SU-DHL-6 (cell line): ENCODE measurements at regions not wholly inside any gene's neighbourhood (a gene's known extent, or its start where the extent isn't known, plus 50 kb on each side); places are given as distances from the start of the nearest gene placed in this dataset.

Experiments
- H2AFZ ChIP-seq: fragments of 200-600 bp; sonication (generic); 2 replicates; pipeline ENCODE4 v1.6.1; 2014; ENCODE audit warnings: low read depth, mild to moderate bottlenecking, moderate library complexity, mixed read lengths, antibody characterized with exemption, low read length; ENCODE audit not compliant: severe bottlenecking
- H3F3A ChIP-seq: fragments of 200-600 bp; shearing (Covaris generic); 2 replicates; pipeline ENCODE4 v1.6.0; 2016; ENCODE audit warnings: antibody characterized with exemption, mild to moderate bottlenecking; ENCODE audit not compliant: insufficient read depth
- H3K27ac ChIP-seq: fragments of 200-600 bp; sonication (generic); 2 replicates; pipeline ENCODE4 v1.5.1; 2016; ENCODE audit warnings: low read depth, mild to moderate bottlenecking, low read length, moderate library complexity, mixed read lengths
- H3K27me3 ChIP-seq: fragments of 200-600 bp; sonication (generic), shearing (Covaris generic); 2 replicates; pipeline ENCODE4 v1.6.0; 2014; ENCODE audit warnings: mild to moderate bottlenecking, low read length
- H3K36me3 ChIP-seq: fragments of 200-600 bp; sonication (generic); 2 replicates; pipeline ENCODE4 v1.6.1; 2014; ENCODE audit warnings: mild to moderate bottlenecking, low read length, mixed read lengths
- H3K4me2 ChIP-seq: fragments of 300-600, 200-600 bp; shearing (Covaris generic), sonication (generic); 2 replicates; pipeline ENCODE4 v1.6.0; 2014; ENCODE audit warnings: low read length, low read depth, mild to moderate bottlenecking; ENCODE audit not compliant: poor library complexity, severe bottlenecking
- H3K4me3 ChIP-seq: fragments of 200-600 bp; sonication (generic); 2 replicates; pipeline ENCODE4 v1.5.1; 2014; ENCODE audit warnings: antibody characterized with exemption, low read length, mild to moderate bottlenecking, mixed read lengths; ENCODE audit not compliant: insufficient read depth, poor library complexity, severe bottlenecking
- H3K79me2 ChIP-seq: fragments of 200-600 bp; sonication (generic); 2 replicates; pipeline ENCODE4 v1.6.1; 2014; ENCODE audit warnings: mild to moderate bottlenecking, low read length, moderate library complexity; ENCODE audit not compliant: insufficient read depth
- H3K9ac ChIP-seq: fragments of 200-600 bp; sonication (generic); 2 replicates; pipeline ENCODE4 v1.7.0; 2014; ENCODE audit warnings: mild to moderate bottlenecking, low read length
- H3K9me2 ChIP-seq: fragments of 200-600 bp; sonication (generic); replicated peaks from 2 replicates; pipeline ENCODE4 v1.6.1; 2014; ENCODE audit warnings: low read length; ENCODE audit not compliant: insufficient read depth
- H3K9me3 ChIP-seq: fragments of 200-600 bp; sonication (generic); 2 replicates; pipeline ENCODE4 v1.6.1; 2014; ENCODE audit warnings: low read length, mixed read lengths; ENCODE audit not compliant: insufficient read depth
- H4K20me1 ChIP-seq: fragments of 200-600 bp; sonication (generic); 2 replicates; pipeline ENCODE4 v1.6.1; 2014; ENCODE audit warnings: low read depth, mild to moderate bottlenecking, antibody characterized with exemption, low read length, moderate library complexity, mixed read lengths
- EZH2phosphoT487 ChIP-seq: fragments of 200-600 bp; sonication (generic), shearing (Covaris generic); conservative IDR thresholded peaks from 2 replicates; pipeline ENCODE4 v1.6.1; 2018; ENCODE audit warnings: mild to moderate bottlenecking, antibody characterized with exemption, low read length, moderate library complexity, mixed read lengths
- TF ChIP-seq, protein P1 (sequence below): fragments of 200-600 bp; sonication (generic); IDR thresholded peaks from one replicate; pipeline ENCODE4 v1.5.1; 2017; ENCODE audit warnings: antibody characterized with exemption, mild to moderate bottlenecking, low read length, moderate library complexity; ENCODE audit not compliant: insufficient read depth, poor library complexity, severe bottlenecking

DNA sequence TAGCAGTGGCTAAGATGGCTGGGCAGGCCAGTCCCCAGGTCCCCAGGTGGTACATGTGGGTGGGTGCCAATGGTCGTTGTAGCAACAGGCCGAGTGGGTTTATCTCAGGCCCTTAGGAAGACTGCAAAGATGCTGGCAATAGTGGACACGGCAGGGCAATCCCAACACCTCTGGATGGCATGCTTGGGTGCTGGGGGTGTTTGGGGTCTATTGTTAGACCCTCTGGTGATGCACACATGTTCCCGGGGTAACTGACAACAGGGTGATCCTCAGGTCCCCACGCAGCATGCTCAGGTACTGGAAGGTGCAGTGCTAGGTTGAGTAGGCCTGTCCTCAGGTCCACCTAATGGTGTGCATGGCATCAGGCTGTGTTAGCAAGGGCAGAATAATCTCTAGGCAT, 267.5 kb downstream of the ANKRD50 start:
- H3K4me3 ChIP-seq = no peak overlapping the region

DNA sequence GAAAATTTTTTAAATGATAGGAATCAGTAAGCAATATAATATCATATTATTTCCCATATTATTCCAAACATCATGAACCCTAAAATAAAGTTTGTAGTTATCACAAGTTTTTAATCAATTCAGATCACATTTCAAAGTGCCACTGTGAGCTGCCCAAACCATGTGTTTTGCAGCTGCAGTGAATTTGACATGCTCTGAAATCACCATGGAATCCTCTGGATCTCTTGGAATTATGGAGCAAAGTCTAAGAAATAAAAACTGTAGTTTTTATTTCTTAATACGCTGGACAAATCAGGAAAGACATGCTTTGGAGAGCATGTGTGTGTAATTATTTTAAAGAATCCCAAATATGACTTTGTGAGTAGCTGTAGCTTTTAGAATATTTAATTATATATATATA, 262.7 kb downstream of the ANKRD50 start:
- no peaks in the 10 kb centered on the region for H4K20me1 ChIP-seq
- H3F3A ChIP-seq = no peaks in the 10 kb centered on the region
- H3K9me2 ChIP-seq = no peaks in the 10 kb centered on the region
- H3K79me2 ChIP-seq = no peaks in the 10 kb centered on the region
- H3K4me3 ChIP-seq = no peak overlapping the region
- H3K9ac ChIP-seq = no peak overlapping the region
- no peaks in the 10 kb centered on the region for H3K36me3 ChIP-seq
- H3K4me2 ChIP-seq = no peak overlapping the region
- no peak overlapping the region for H2AFZ ChIP-seq
- H3K9me3 ChIP-seq = no peaks in the 10 kb centered on the region
- TF ChIP-seq, protein P1, sequence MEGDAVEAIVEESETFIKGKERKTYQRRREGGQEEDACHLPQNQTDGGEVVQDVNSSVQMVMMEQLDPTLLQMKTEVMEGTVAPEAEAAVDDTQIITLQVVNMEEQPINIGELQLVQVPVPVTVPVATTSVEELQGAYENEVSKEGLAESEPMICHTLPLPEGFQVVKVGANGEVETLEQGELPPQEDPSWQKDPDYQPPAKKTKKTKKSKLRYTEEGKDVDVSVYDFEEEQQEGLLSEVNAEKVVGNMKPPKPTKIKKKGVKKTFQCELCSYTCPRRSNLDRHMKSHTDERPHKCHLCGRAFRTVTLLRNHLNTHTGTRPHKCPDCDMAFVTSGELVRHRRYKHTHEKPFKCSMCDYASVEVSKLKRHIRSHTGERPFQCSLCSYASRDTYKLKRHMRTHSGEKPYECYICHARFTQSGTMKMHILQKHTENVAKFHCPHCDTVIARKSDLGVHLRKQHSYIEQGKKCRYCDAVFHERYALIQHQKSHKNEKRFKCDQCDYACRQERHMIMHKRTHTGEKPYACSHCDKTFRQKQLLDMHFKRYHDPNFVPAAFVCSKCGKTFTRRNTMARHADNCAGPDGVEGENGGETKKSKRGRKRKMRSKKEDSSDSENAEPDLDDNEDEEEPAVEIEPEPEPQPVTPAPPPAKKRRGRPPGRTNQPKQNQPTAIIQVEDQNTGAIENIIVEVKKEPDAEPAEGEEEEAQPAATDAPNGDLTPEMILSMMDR = no peak
- H3K27ac ChIP-seq = no peak overlapping the region
- H3K27me3 ChIP-seq = no peaks in the 10 kb centered on the region

More for the DNA sequence above, 267.5 kb downstream of the ANKRD50 start:
- Histone ChIP-seq H3K79me2 (no peaks in the 10 kb centered on the region), H2AFZ (no peak overlapping the region), H3K4me2 (no peak overlapping the region), H3K27ac (no peak overlapping the region), H3K9ac (no peak overlapping the region), H3K36me3 (no peaks in the 10 kb centered on the region), H3F3A (no peaks in the 10 kb centered on the region), H3K9me3 (no peaks in the 10 kb centered on the region), H3K27me3 (no peaks in the 10 kb centered on the region), H4K20me1 (no peaks in the 10 kb centered on the region), H3K9me2 (no peaks in the 10 kb centered on the region)
- TF ChIP-seq, protein P1 = no peak
- TF ChIP-seq EZH2phosphoT487 = no peak

DNA sequence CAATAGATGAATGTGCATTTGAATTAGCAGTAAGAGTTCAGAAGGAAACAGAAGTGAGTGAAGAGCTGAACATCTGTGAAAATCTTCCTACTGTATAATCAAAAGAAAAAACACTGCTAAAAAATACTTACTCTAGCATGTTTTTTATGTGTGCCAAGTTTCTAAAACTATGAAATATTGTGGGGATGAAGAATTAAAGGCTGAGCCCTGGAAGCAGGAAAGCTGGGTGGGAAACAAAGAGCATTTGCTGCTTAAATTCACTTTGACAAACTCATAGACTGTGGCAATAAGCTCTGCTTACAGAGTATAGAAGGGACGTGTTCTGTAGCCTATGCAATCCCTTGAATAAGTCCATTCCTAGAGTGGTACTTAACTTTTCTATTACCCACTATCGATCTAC, 261.7 kb downstream of the ANKRD50 start:
- Histone ChIP-seq H3F3A (no peaks in the 10 kb centered on the region), H2AFZ (no peak overlapping the region), H3K4me2 (no peak overlapping the region), H3K9me3 (no peaks in the 10 kb centered on the region), H3K36me3 (no peaks in the 10 kb centered on the region), H3K9ac (no peak overlapping the region), H3K9me2 (no peaks in the 10 kb centered on the region), H3K27ac (no peak overlapping the region), H3K79me2 (no peaks in the 10 kb centered on the region), H4K20me1 (no peaks in the 10 kb centered on the region), H3K27me3 (no peaks in the 10 kb centered on the region), H3K4me3 (no peak overlapping the region)
- TF ChIP-seq, protein P1 = no peak
- no peak for TF ChIP-seq EZH2phosphoT487
